SK-N-SH treated with all-trans-retinoic acid at 6 μM for 48 hours (cell line): ENCODE measurements at regions not wholly inside any gene's neighbourhood (a gene's known extent, or its start where the extent isn't known, plus 50 kb on each side); places are given as distances from the start of the nearest gene placed in this dataset.

Experiments used
- ATAC-seq: fragments of 200-7000 bp; cut with Tn5 transposase; 3 replicates; pipeline ENCODE4 v1.9.1; 2020; ENCODE audit warnings: mild to moderate bottlenecking, moderate library complexity
- BACH2 ChIP-seq: fragments of 250-450 bp; sonication (Bioruptor Pico); IDR thresholded peaks from 2 replicates; pipeline ENCODE4 v1.9.0; 2021; ENCODE audit warnings: mild to moderate bottlenecking, borderline replicate concordance
- CREB5 ChIP-seq: fragments of 250-450 bp; sonication (Bioruptor Pico); IDR thresholded peaks from 2 replicates; pipeline ENCODE4 v1.5.1; 2020; ENCODE audit warnings: low read depth, mild to moderate bottlenecking, moderate library complexity
- CSDC2 ChIP-seq: fragments of 250-450 bp; sonication (Bioruptor Pico); IDR thresholded peaks from 2 replicates; pipeline ENCODE4 v1.5.0; 2020; ENCODE audit warnings: mild to moderate bottlenecking, moderate library complexity
- CSRNP3 ChIP-seq: fragments of 250-450 bp; sonication (Bioruptor Pico); IDR thresholded peaks from 2 replicates; pipeline ENCODE4 v1.5.1; 2021; ENCODE audit warnings: mild to moderate bottlenecking, moderate library complexity
- ESRRG ChIP-seq: fragments of 250-450 bp; sonication (Bioruptor Pico); IDR thresholded peaks from 2 replicates; pipeline ENCODE4 v1.6.1; 2021; ENCODE audit warnings: mild to moderate bottlenecking
- GLIS3 ChIP-seq: fragments of 250-450 bp; sonication (Bioruptor Pico); IDR thresholded peaks from 2 replicates; pipeline ENCODE4 v1.5.0; 2020; ENCODE audit warnings: mild to moderate bottlenecking, moderate library complexity
- ISL1 ChIP-seq: fragments of 250-450 bp; sonication (Bioruptor Pico); IDR thresholded peaks from 2 replicates; pipeline ENCODE4 v2.1.2; 2022; ENCODE audit warnings: mild to moderate bottlenecking, moderate library complexity
- OSR1 ChIP-seq: fragments of 250-450 bp; sonication (Bioruptor Pico); IDR thresholded peaks from 2 replicates; pipeline ENCODE4 v1.8.0; 2022; ENCODE audit warnings: moderate library complexity, mild to moderate bottlenecking, inconsistent platforms
- PATZ1 ChIP-seq: fragments of 250-450 bp; sonication (Bioruptor Pico); IDR thresholded peaks from 2 replicates; pipeline ENCODE4 v1.8.0; 2020; ENCODE audit warnings: mild to moderate bottlenecking, moderate library complexity, borderline replicate concordance
- POU6F1 ChIP-seq: fragments of 250-450 bp; sonication (Bioruptor Pico); IDR thresholded peaks from 2 replicates; pipeline ENCODE4 v1.8.0; 2021; ENCODE audit warnings: low read depth, mild to moderate bottlenecking, moderate library complexity, borderline replicate concordance
- RARB ChIP-seq: fragments of 250-450 bp; sonication (Bioruptor Pico); IDR thresholded peaks from 2 replicates; pipeline ENCODE4 v1.8.0; 2021; ENCODE audit warnings: mild to moderate bottlenecking, moderate library complexity
- SNAI2 ChIP-seq: fragments of 250-450 bp; sonication (Bioruptor Pico); IDR thresholded peaks from 2 replicates; pipeline ENCODE4 v1.5.0; 2020; ENCODE audit warnings: mild to moderate bottlenecking, moderate library complexity
- TCF4 ChIP-seq: fragments of 250-450 bp; sonication (Bioruptor Pico); IDR thresholded peaks from 2 replicates; pipeline ENCODE4 v1.8.0; 2021; ENCODE audit warnings: mild to moderate bottlenecking, moderate library complexity, borderline replicate concordance
- TOX ChIP-seq: fragments of 250-450 bp; sonication (Bioruptor Pico); IDR thresholded peaks from 2 replicates; pipeline ENCODE4 v1.8.0; 2021; ENCODE audit warnings: mild to moderate bottlenecking, moderate library complexity, borderline replicate concordance
- TSHZ2 ChIP-seq: fragments of 250-450 bp; sonication (Bioruptor Pico); IDR thresholded peaks from 2 replicates; pipeline ENCODE4 v1.5.0; 2020; ENCODE audit warnings: mild to moderate bottlenecking, moderate library complexity
- ZFP3 ChIP-seq: fragments of 250-450 bp; sonication (Bioruptor Pico); IDR thresholded peaks from 2 replicates; pipeline ENCODE4 v1.5.0; 2020; ENCODE audit warnings: mild to moderate bottlenecking, moderate library complexity
- ZNF565 ChIP-seq: fragments of 450-650 bp; formaldehyde crosslinking; conservative IDR thresholded peaks from 2 replicates; pipeline ENCODE4 v1.5.0; 2020; ENCODE audit warnings: low read depth, mild to moderate bottlenecking, moderate library complexity
- ZNF70 ChIP-seq: fragments of 450-650 bp; formaldehyde crosslinking; IDR thresholded peaks from 2 replicates; pipeline ENCODE4 v1.5.0; 2020; ENCODE audit warnings: mild to moderate bottlenecking, moderate library complexity
- ZNF8 ChIP-seq: fragments of 450-650 bp; formaldehyde crosslinking; IDR thresholded peaks from 2 replicates; pipeline ENCODE4 v1.5.0; 2020; ENCODE audit warnings: mild to moderate bottlenecking, moderate library complexity

DNA sequence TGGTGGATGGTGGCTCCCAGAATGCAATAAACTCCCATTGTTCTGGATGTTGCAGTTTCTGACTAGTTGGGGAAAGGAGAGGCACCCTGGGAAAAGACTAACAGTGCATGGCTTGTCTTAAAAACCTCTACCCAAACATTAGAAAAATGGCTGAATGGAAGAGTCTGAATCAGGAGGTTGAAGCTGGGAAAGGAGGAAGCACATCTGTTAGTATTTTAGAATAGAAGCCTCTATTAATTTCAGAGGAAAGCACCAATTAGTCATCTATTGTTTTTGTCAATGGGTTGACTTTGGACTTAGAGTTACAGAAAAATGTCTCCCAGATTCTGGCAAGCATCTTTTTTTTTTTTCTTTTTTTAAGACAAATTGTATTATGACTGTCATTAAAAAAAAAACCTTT is 56.1 kb upstream of the ELMO1 start:
- no peak for ATAC-seq
- TF ChIP-seq OSR1 (no peak), ISL1 (peak; percentile 13; the same call in 1 of the 2 replicates), ZNF8 (CRISPR knock-in tag) (no peak), BACH2 (no peak), CSDC2 (CRISPR knock-in tag) (no peak), CREB5 (CRISPR knock-in tag) (no peak), CSRNP3 (CRISPR knock-in tag) (no peak), ESRRG (no peak), TSHZ2 (CRISPR knock-in tag) (0 out of 2 replicates have a peak, but pooled peaks have one; percentile 34), GLIS3 (CRISPR knock-in tag) (no peak), POU6F1 (CRISPR knock-in tag) (no peak), TCF4 (0 out of 2 replicates have a peak, but pooled peaks have one; percentile 54)

GRCh38 chr7:37505750-37506353 is 57.2 kb upstream of the ELMO1 start:
- no peak for ATAC-seq
- TF ChIP-seq CREB5 (CRISPR knock-in tag) (no peak), ZFP3 (CRISPR knock-in tag) (no peak), ZNF565 (CRISPR knock-in tag) (no peak), PATZ1 (no peak), ZNF70 (CRISPR knock-in tag) (no peak), CSDC2 (CRISPR knock-in tag) (no peak), RARB (no peak), ESRRG (no peak), TOX (CRISPR knock-in tag) (no peak), OSR1 (no peak), GLIS3 (CRISPR knock-in tag) (no peak), TSHZ2 (CRISPR knock-in tag) (no peak), ISL1 (no peak), SNAI2 (CRISPR knock-in tag) (no peak)
